WTC11 (cell line): ENCODE measurements at regions not wholly inside any gene's neighbourhood (a gene's known extent, or its start where the extent isn't known, plus 50 kb on each side); places are given as distances from the start of the nearest gene placed in this dataset.

Experiments used
- ATAC-seq: fragments of 200-7000 bp; cut with Tn5 transposase; 2 replicates; pipeline ENCODE4 v1.10.0; 2021; ENCODE audit warnings: mild to moderate bottlenecking, moderate library complexity
- CTCF ChIA-PET: fragments of 300-600 bp; sonication (Branson Sonifier 250); formaldehyde crosslinking; loops from one replicate; lab custom pipeline; 2021; ENCODE audit warnings: antibody characterized with exemption; lab: Charles Lee
- POLR2A ChIA-PET: fragments of 350-600 bp; sonication (Branson Sonifier 250); formaldehyde crosslinking; loops from one replicate; lab custom pipeline; 2021; ENCODE audit warnings: antibody characterized with exemption; lab: Charles Lee
- DNase-seq: peaks from one replicate; pipeline ENCODE4 v3.0.0; 2021; ENCODE audit warnings: low spot score
- H3K27ac Mint-ChIP-seq: 2 replicates; pipeline ENCODE4 v1.8.0; 2021; ENCODE audit warnings: mixed read lengths
- H3K27me3 Mint-ChIP-seq: 2 replicates; pipeline ENCODE4 v1.8.0; 2021; ENCODE audit warnings: low read depth, mild to moderate bottlenecking, moderate library complexity, mixed read lengths
- H3K36me3 Mint-ChIP-seq: 2 replicates; pipeline ENCODE4 v1.8.0; 2021; ENCODE audit warnings: mixed read lengths
- H3K4me1 Mint-ChIP-seq: 2 replicates; pipeline ENCODE4 v1.8.0; 2022; ENCODE audit warnings: mixed read lengths
- H3K4me3 Mint-ChIP-seq: 2 replicates; pipeline ENCODE4 v1.8.0; 2021; ENCODE audit warnings: mild to moderate bottlenecking, moderate library complexity, mixed read lengths
- H3K9me3 Mint-ChIP-seq: 2 replicates; pipeline ENCODE4 v1.8.0; 2021; ENCODE audit warnings: mixed read lengths
- E2F1 ChIP-seq: sonication (generic); formaldehyde crosslinking; IDR thresholded peaks from 2 replicates; pipeline ENCODE4 v1.8.0; 2022; ENCODE audit warnings: mild to moderate bottlenecking, missing genetic modification reagents
- EMX1 ChIP-seq: fragments of 250-450 bp; sonication (Bioruptor Pico); IDR thresholded peaks from 2 replicates; pipeline ENCODE4 v1.8.0; 2021; ENCODE audit warnings: mild to moderate bottlenecking
- ETV6 ChIP-seq: sonication (generic); formaldehyde crosslinking; IDR thresholded peaks from 2 replicates; pipeline ENCODE4 v1.8.1; 2022; ENCODE audit warnings: mild to moderate bottlenecking, missing genetic modification reagents
- FOXP1 ChIP-seq: sonication (generic); formaldehyde crosslinking; IDR thresholded peaks from 2 replicates; pipeline ENCODE4 v1.8.0; 2022; ENCODE audit warnings: missing genetic modification reagents, mild to moderate bottlenecking, moderate library complexity, borderline replicate concordance
- GRHL2 ChIP-seq: fragments of 250-450 bp; sonication (Bioruptor Pico); IDR thresholded peaks from 2 replicates; pipeline ENCODE4 v1.8.0; 2022; ENCODE audit warnings: mild to moderate bottlenecking, moderate library complexity; ENCODE audit not compliant: insufficient replicate concordance, severe bottlenecking
- JUN ChIP-seq: sonication (generic); formaldehyde crosslinking; IDR thresholded peaks from 2 replicates; pipeline ENCODE4 v1.8.0; 2023; ENCODE audit warnings: mild to moderate bottlenecking, missing genetic modification reagents
- SP1 ChIP-seq: sonication (generic); formaldehyde crosslinking; conservative IDR thresholded peaks from 2 replicates; pipeline ENCODE4 v1.8.1; 2022; ENCODE audit warnings: missing genetic modification reagents
- TEAD4 ChIP-seq: sonication (generic); formaldehyde crosslinking; IDR thresholded peaks from 2 replicates; pipeline ENCODE4 v1.8.0; 2022; ENCODE audit warnings: mild to moderate bottlenecking, missing genetic modification reagents
- ZNF232 ChIP-seq: sonication (generic); formaldehyde crosslinking; IDR thresholded peaks from 2 replicates; pipeline ENCODE4 v1.8.0; 2022; ENCODE audit warnings: mild to moderate bottlenecking, missing genetic modification reagents
- ZNF416 ChIP-seq: fragments of 250-450 bp; sonication (Bioruptor Pico); IDR thresholded peaks from 2 replicates; pipeline ENCODE4 v1.9.0; 2021; ENCODE audit warnings: mild to moderate bottlenecking, inconsistent platforms
- ZNF425 ChIP-seq: fragments of 250-450 bp; sonication (Bioruptor Pico); conservative IDR thresholded peaks from 2 replicates; pipeline ENCODE4 v1.9.0; 2021; ENCODE audit warnings: mild to moderate bottlenecking
- ZNF532 ChIP-seq: fragments of 250-450 bp; sonication (Bioruptor Pico); IDR thresholded peaks from 2 replicates; pipeline ENCODE4 v1.9.0; 2021; ENCODE audit warnings: mild to moderate bottlenecking, borderline replicate concordance
- ZNF671 ChIP-seq: fragments of 250-450 bp; sonication (Bioruptor Pico); IDR thresholded peaks from 2 replicates; pipeline ENCODE4 v1.8.0; 2021; ENCODE audit warnings: mild to moderate bottlenecking
- TF ChIP-seq, protein P1 (sequence below): sonication (generic); formaldehyde crosslinking; IDR thresholded peaks from 2 replicates; pipeline ENCODE4 v1.8.1; 2022; ENCODE audit warnings: missing genetic modification reagents, borderline replicate concordance
- TF ChIP-seq, protein P2 (sequence below): sonication (generic); formaldehyde crosslinking; IDR thresholded peaks from 2 replicates; pipeline ENCODE4 v1.8.1; 2023; ENCODE audit warnings: mild to moderate bottlenecking, missing genetic modification reagents, moderate library complexity

GRCh38 chr5:17115855-17116254 is 101.6 kb upstream of the BASP1 start (continued):
- TF ChIP-seq ZNF232 (CRISPR knock-in tag) (no peak), ZNF671 (CRISPR knock-in tag) (no peak), ZNF416 (CRISPR knock-in tag) (no peak), GRHL2 (CRISPR knock-in tag) (no peak)
- TF ChIP-seq, protein P1, sequence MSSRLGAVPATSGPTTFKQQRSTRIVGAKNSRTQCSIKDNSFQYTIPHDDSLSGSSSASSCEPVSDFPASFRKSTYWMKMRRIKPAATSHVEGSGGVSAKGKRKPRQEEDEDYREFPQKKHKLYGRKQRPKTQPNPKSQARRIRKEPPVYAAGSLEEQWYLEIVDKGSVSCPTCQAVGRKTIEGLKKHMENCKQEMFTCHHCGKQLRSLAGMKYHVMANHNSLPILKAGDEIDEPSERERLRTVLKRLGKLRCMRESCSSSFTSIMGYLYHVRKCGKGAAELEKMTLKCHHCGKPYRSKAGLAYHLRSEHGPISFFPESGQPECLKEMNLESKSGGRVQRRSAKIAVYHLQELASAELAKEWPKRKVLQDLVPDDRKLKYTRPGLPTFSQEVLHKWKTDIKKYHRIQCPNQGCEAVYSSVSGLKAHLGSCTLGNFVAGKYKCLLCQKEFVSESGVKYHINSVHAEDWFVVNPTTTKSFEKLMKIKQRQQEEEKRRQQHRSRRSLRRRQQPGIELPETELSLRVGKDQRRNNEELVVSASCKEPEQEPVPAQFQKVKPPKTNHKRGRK (CRISPR knock-in tag), result no peak
- TF ChIP-seq, protein P2, sequence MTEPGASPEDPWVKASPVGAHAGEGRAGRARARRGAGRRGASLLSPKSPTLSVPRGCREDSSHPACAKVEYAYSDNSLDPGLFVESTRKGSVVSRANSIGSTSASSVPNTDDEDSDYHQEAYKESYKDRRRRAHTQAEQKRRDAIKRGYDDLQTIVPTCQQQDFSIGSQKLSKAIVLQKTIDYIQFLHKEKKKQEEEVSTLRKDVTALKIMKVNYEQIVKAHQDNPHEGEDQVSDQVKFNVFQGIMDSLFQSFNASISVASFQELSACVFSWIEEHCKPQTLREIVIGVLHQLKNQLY (CRISPR knock-in tag), result no peak

- Mint-ChIP-seq H3K9me3 (0 out of 2 replicates have a peak, but pooled peaks cover 3% of the 10 kb centered on the region), H3K36me3 (no peaks in the 10 kb centered on the region; the same call in 1 of the 2 replicates), H3K4me1 (peaks cover 23% of the 10 kb centered on the region), H3K27me3 (no peaks in the 10 kb centered on the region), H3K27ac (no peak overlapping the region), H3K4me3 (no peak overlapping the region)
- ATAC-seq (no peak), DNase-seq (no peak)
- no peak for TF ChIP-seq SP1 (CRISPR knock-in tag)
- ChIA-PET CTCF (interaction anchor here (1.6 to 1.8 kb wide), 2 partner anchors 14 kb away, joined by 6 read pairs; no protein-coding TSS in a partner anchor), POLR2A (no interaction called here)
Measured at GRCh38 chr5:17118631-17119030, 98.8 kb upstream of the BASP1 start.

DNA sequence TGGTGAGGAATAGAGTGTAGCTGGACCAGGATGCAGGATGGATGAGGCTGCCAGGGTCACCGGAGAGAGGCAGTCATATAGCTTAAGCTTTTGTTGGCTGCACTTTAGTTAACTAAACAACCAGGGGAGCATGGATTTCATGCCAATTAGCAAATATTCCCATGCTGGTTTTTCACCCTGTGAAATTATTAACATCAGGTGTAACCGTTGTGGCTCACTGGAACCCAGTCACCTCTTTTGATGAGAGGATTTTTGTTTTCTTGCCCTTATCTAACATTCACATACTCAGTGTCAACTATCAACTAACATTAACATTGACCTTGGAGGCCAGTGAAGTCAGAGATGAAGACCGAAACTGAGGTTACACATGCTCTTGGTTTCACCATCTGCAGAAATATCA is 97.2 kb upstream of the BASP1 start:
- Mint-ChIP-seq H3K27me3 (no peaks in the 10 kb centered on the region), H3K36me3 (no peaks in the 10 kb centered on the region; the same call in 1 of the 2 replicates), H3K4me3 (no peak overlapping the region), H3K4me1 (peaks cover 17% of the 10 kb centered on the region), H3K27ac (no peak overlapping the region), H3K9me3 (0 out of 2 replicates have a peak, but pooled peaks cover 3% of the 10 kb centered on the region)
- DNase-seq (no peak), ATAC-seq (no peak)
- TF ChIP-seq ZNF532 (CRISPR knock-in tag) (no peak), ZNF425 (CRISPR knock-in tag) (no peak), JUN (no peak), TEAD4 (no peak), EMX1 (CRISPR knock-in tag) (no peak), FOXP1 (CRISPR knock-in tag) (no peak), E2F1 (CRISPR knock-in tag) (no peak), ETV6 (CRISPR knock-in tag) (no peak)
- ChIA-PET CTCF (interaction anchor here (1.6 kb wide), 1 partner anchor 12 kb away, joined by 6 read pairs; no protein-coding TSS in a partner anchor), POLR2A (no interaction called here)
